ENCODE measurements at regions not wholly inside any gene's neighbourhood (a gene's known extent, or its start where the extent isn't known, plus 50 kb on each side); places are given as distances from the start of the nearest gene placed in this dataset.
"Not testable (repeated sequence)": the region's sequence is repeated elsewhere in the genome, so short reads cannot be mapped to it uniquely, and the experiment has no call there.

- not testable (repeated sequence) for H3K27ac Mint-ChIP-seq; H3K4me1 Mint-ChIP-seq (ENCODE audit: low read depth); H3K4me3 Mint-ChIP-seq; H3K9me3 Mint-ChIP-seq; H3K36me3 Mint-ChIP-seq (ENCODE audit: insufficient read depth in 2 of 2); ATAC-seq (replicated peaks in 1 of 2); DNase-seq
- peaks cover 19% of the 10 kb centered on the region for H3K27me3 Mint-ChIP-seq (ENCODE audit: low read depth)
Observed at GRCh38 chr2:20112361-20112760, 60.9 kb upstream of the LAPTM4A start.

GRCh38 chr2:20111311-20112131 lies 60.1 kb upstream of the LAPTM4A start:
- no peak overlapping the region for H3K4me3 Mint-ChIP-seq
- peaks cover 6% of the 10 kb centered on the region for H3K4me1 Mint-ChIP-seq (ENCODE audit: low read depth)
- peaks cover 27% of the 10 kb centered on the region for H3K27me3 Mint-ChIP-seq (ENCODE audit: low read depth)
- H3K36me3 Mint-ChIP-seq (ENCODE audit: insufficient read depth in 2 of 2) = no peaks in the 10 kb centered on the region
- no peak for DNase-seq
- no peaks in the 10 kb centered on the region for H3K9me3 Mint-ChIP-seq
- no peak overlapping the region for H3K27ac Mint-ChIP-seq
- ATAC-seq (replicated peaks in 1 of 2) = no peak

GRCh38 chr2:20110876-20111275 lies 59.4 kb upstream of the LAPTM4A start:
- no peak for DNase-seq
- Mint-ChIP-seq H3K4me1 (ENCODE audit: low read depth) (peaks cover 8% of the 10 kb centered on the region), H3K9me3 (no peaks in the 10 kb centered on the region), H3K27me3 (ENCODE audit: low read depth) (peaks cover 30% of the 10 kb centered on the region), H3K27ac (no peak overlapping the region), H3K4me3 (no peak overlapping the region), H3K36me3 (ENCODE audit: insufficient read depth in 2 of 2) (no peaks in the 10 kb centered on the region)
- no peak for ATAC-seq (replicated peaks in 1 of 2)

GRCh38 chr2:20110383-20110782 lies 59.0 kb upstream of the LAPTM4A start:
- Mint-ChIP-seq H3K27me3 (ENCODE audit: low read depth) (peaks cover 30% of the 10 kb centered on the region), H3K27ac (no peak overlapping the region), H3K36me3 (ENCODE audit: insufficient read depth in 2 of 2) (no peaks in the 10 kb centered on the region), H3K4me3 (no peak overlapping the region), H3K4me1 (ENCODE audit: low read depth) (peaks cover 8% of the 10 kb centered on the region), H3K9me3 (no peaks in the 10 kb centered on the region)
- DNase-seq (no peak), ATAC-seq (replicated peaks in 1 of 2) (no peak)

GRCh38 chr2:20108655-20109396 lies 57.4 kb upstream of the LAPTM4A start:
- Mint-ChIP-seq H3K27ac (no peak overlapping the region), H3K36me3 (ENCODE audit: insufficient read depth in 2 of 2) (no peaks in the 10 kb centered on the region), H3K27me3 (ENCODE audit: low read depth) (peaks cover 30% of the 10 kb centered on the region), H3K9me3 (no peaks in the 10 kb centered on the region), H3K4me3 (no peak overlapping the region), H3K4me1 (ENCODE audit: low read depth) (peaks cover 8% of the 10 kb centered on the region)
- no peak for ATAC-seq (replicated peaks in 1 of 2)
- no peak for DNase-seq

- H3K36me3 Mint-ChIP-seq (ENCODE audit: insufficient read depth in 2 of 2) = no peaks in the 10 kb centered on the region
Observed at GRCh38 chr2:20107776-20108175, 56.3 kb upstream of the LAPTM4A start.

GRCh38 chr2:20107352-20107751 lies 55.9 kb upstream of the LAPTM4A start:
- no peak for ATAC-seq (replicated peaks in 1 of 2)
- DNase-seq = no peak
- Mint-ChIP-seq H3K9me3 (peaks cover 0 to 1% of the 10 kb centered on the region in 2 donors), H3K27ac (no peak overlapping the region), H3K27me3 (ENCODE audit: low read depth) (peaks cover 36% of the 10 kb centered on the region), H3K4me1 (ENCODE audit: low read depth) (peaks cover 8% of the 10 kb centered on the region), H3K4me3 (no peak overlapping the region), H3K36me3 (ENCODE audit: insufficient read depth in 2 of 2) (peaks cover 0 to 3% of the 10 kb centered on the region in 2 donors)

More at GRCh38 chr2:20107776-20108175, 56.3 kb upstream of the LAPTM4A start:
- H3K27me3 Mint-ChIP-seq (ENCODE audit: low read depth) = peaks cover 34% of the 10 kb centered on the region
- no peak for ATAC-seq (replicated peaks in 1 of 2)
- no peaks in the 10 kb centered on the region for H3K9me3 Mint-ChIP-seq
- H3K4me3 Mint-ChIP-seq = no peak overlapping the region
- peaks cover 8% of the 10 kb centered on the region for H3K4me1 Mint-ChIP-seq (ENCODE audit: low read depth)
- no peak for DNase-seq
- no peak overlapping the region for H3K27ac Mint-ChIP-seq

- Mint-ChIP-seq H3K36me3 (ENCODE audit: insufficient read depth in 2 of 2) (peaks cover 0 to 3% of the 10 kb centered on the region in 2 donors), H3K27me3 (ENCODE audit: low read depth) (peaks cover 36% of the 10 kb centered on the region), H3K27ac (no peak overlapping the region), H3K9me3 (peaks cover 0 to 1% of the 10 kb centered on the region in 2 donors), H3K4me3 (peak overlapping the region; percentile 81 to 90), H3K4me1 (ENCODE audit: low read depth) (peaks cover 8% of the 10 kb centered on the region)
- ATAC-seq (replicated peaks in 1 of 2) (peak; percentile 55 to 67), DNase-seq (peak; percentile 52 to 63)
Observed at GRCh38 chr2:20106746-20107145, 55.3 kb upstream of the LAPTM4A start.

GRCh38 chr2:20104900-20105545 lies 53.6 kb upstream of the LAPTM4A start:
- Mint-ChIP-seq H3K9me3 (peaks cover 0 to 1% of the 10 kb centered on the region in 2 donors), H3K36me3 (ENCODE audit: insufficient read depth in 2 of 2) (peaks cover 0 to 3% of the 10 kb centered on the region in 2 donors), H3K27ac (no peak overlapping the region), H3K4me3 (no peak overlapping the region), H3K27me3 (ENCODE audit: low read depth) (peaks cover 24% of the 10 kb centered on the region), H3K4me1 (ENCODE audit: low read depth) (peaks cover 8% of the 10 kb centered on the region)
- ATAC-seq (replicated peaks in 1 of 2) = no peak
- no peak for DNase-seq

GRCh38 chr2:20103530-20103929 lies 52.1 kb upstream of the LAPTM4A start:
- Mint-ChIP-seq H3K4me1 (ENCODE audit: low read depth) (peaks cover 8% of the 10 kb centered on the region), H3K36me3 (ENCODE audit: insufficient read depth in 2 of 2) (peaks cover 0 to 3% of the 10 kb centered on the region in 2 donors), H3K27me3 (ENCODE audit: low read depth) (peaks cover 24% of the 10 kb centered on the region), H3K4me3 (no peak overlapping the region), H3K9me3 (peaks cover 0 to 1% of the 10 kb centered on the region in 2 donors), H3K27ac (no peak overlapping the region)
- DNase-seq = no peak
- no peak for ATAC-seq (replicated peaks in 1 of 2)
